GM13977 (cell line): ENCODE measurements at regions not wholly inside any gene's neighbourhood (a gene's known extent, or its start where the extent isn't known, plus 50 kb on each side); places are given as distances from the start of the nearest gene placed in this dataset.

ENCODE experiments used
- DNase-seq: peaks from one replicate; pipeline ENCODE4 v3.0.0; 2012; ENCODE audit warnings: low spot score
- in situ Hi-C: fragments of 300-500 bp; cut with MboI; formaldehyde crosslinking; loops from one replicate; pipeline ENCODE4 v1.12.0; 2022; ENCODE audit warnings: low sequenced_read_pairs, low pct_unique_long_range_greater_than_20kb, mixed read lengths, inconsistent platforms; ENCODE audit not compliant: unreplicated experiment
- TF ChIP-seq, protein P1 (sequence below): IDR thresholded peaks from 2 replicates; pipeline ENCODE4 v1.5.1; 2012; ENCODE audit warnings: mild to moderate bottlenecking, control low read depth; ENCODE audit not compliant: insufficient read depth; ENCODE audit errors: extremely low read depth, missing control alignments

DNA sequence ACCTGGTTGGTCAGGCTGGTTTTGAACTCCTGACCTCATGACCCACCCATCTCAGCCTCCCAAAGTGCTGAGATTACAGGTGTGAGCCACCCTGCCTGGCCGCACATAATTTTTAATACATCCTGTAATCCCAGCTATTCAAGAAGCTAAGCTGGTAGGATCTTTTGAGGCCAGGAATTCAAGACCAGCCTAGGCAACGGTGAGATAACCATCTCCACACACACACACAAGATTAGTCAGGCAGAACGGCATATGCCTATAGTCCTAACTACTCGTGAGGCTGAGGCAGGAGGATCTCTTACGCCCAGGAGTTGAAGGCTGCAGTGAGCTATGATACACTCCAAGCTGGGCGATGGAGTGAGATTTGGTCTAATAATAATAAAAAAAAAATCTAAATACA lies 212.4 kb upstream of the NEIL3 start:
- DNase-seq, result no peak
- in situ Hi-C loops, result no loop called here
- TF ChIP-seq, protein P1, sequence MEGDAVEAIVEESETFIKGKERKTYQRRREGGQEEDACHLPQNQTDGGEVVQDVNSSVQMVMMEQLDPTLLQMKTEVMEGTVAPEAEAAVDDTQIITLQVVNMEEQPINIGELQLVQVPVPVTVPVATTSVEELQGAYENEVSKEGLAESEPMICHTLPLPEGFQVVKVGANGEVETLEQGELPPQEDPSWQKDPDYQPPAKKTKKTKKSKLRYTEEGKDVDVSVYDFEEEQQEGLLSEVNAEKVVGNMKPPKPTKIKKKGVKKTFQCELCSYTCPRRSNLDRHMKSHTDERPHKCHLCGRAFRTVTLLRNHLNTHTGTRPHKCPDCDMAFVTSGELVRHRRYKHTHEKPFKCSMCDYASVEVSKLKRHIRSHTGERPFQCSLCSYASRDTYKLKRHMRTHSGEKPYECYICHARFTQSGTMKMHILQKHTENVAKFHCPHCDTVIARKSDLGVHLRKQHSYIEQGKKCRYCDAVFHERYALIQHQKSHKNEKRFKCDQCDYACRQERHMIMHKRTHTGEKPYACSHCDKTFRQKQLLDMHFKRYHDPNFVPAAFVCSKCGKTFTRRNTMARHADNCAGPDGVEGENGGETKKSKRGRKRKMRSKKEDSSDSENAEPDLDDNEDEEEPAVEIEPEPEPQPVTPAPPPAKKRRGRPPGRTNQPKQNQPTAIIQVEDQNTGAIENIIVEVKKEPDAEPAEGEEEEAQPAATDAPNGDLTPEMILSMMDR, result no peak

GRCh38 chr4:177099211-177099610 lies 210.5 kb upstream of the NEIL3 start:
- no peak for DNase-seq
- in situ Hi-C loops, result no loop called here
- TF ChIP-seq, protein P1, result no peak

GRCh38 chr4:177100307-177100706 lies 209.4 kb upstream of the NEIL3 start:
- TF ChIP-seq, protein P1, result no peak
- in situ Hi-C loops, result no loop called here
- DNase-seq, result no peak

DNA sequence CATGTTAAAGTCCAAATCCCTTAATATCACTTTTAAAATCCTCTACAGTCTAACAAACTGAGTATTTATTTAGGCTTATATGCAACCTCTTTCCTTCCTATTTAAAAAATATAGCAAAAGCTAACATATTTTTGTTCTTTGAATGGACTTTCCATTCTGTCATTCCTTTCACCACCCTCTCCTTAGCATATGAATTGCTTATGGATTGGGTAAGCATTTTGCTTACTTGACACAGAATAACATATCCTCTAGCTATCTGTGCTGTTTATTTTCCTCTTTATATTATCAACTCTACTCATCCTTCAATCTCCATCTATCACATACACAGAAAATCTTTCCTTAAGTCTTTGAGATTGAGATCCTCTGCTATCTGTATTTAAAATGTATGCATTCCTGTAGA lies 206.1 kb upstream of the NEIL3 start:
- no peak for DNase-seq
- TF ChIP-seq, protein P1, result no peak
- in situ Hi-C loops, result no loop called here

GRCh38 chr4:177105536-177105935 lies 204.1 kb upstream of the NEIL3 start:
- in situ Hi-C loops, result no loop called here
- no peak for DNase-seq
- TF ChIP-seq, protein P1, result no peak

DNA sequence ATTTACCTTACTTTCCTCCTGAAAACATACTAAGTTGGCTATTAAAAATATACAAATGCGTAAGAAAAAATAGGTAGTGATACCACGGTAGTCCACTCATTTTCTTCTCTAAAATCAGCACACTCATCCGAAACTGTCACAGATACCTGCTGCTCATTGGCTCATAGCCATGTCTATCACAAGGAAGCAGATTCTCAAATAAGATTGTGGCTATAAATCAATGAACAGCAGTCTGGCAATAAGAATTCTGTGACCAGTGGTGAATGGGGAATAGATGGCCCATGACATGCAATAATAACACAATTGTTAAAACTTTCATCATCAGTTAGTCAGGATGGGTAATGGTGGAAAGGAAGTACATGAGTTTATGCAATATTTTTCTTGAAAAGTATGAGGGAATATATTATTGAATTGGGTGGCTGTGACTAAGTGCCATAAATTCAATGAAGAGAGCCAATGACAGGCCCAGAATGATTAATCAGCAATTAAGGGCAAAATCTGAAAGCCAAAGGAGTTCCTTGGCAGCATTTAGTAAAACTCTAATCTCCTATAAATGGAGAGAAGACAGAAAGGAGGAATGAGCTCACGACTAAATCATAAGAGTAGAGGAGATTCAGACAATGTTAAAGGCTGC lies 202.3 kb upstream of the NEIL3 start:
- in situ Hi-C loops, result no loop called here
- DNase-seq, result no peak
- TF ChIP-seq, protein P1, result no peak
